ENCODE measurements at regions not wholly inside any gene's neighbourhood (a gene's known extent, or its start where the extent isn't known, plus 50 kb on each side); places are given as distances from the start of the nearest gene placed in this dataset.

DNA sequence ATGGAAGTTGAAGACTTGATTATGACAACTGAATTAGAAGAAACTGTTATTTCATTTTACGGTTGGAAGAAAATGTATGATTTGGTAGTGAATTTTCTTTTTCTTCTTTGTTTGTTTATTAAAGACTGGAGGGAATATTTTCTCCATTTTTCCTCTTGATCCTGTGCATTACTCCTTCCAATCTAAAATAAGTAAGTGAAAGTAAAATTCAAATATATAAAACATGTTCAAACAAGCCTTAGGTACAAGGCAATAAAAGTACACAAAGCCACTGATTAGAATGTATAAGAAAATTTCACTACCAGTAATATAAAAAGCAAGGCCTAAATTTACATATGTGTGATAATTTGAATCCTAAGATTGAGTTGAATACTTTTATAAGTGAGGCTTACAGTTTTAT, 181.2 kb upstream of the MME start:
- TF ChIP-seq, protein P1, sequence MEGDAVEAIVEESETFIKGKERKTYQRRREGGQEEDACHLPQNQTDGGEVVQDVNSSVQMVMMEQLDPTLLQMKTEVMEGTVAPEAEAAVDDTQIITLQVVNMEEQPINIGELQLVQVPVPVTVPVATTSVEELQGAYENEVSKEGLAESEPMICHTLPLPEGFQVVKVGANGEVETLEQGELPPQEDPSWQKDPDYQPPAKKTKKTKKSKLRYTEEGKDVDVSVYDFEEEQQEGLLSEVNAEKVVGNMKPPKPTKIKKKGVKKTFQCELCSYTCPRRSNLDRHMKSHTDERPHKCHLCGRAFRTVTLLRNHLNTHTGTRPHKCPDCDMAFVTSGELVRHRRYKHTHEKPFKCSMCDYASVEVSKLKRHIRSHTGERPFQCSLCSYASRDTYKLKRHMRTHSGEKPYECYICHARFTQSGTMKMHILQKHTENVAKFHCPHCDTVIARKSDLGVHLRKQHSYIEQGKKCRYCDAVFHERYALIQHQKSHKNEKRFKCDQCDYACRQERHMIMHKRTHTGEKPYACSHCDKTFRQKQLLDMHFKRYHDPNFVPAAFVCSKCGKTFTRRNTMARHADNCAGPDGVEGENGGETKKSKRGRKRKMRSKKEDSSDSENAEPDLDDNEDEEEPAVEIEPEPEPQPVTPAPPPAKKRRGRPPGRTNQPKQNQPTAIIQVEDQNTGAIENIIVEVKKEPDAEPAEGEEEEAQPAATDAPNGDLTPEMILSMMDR (IDR thresholded peaks at IDR 0.05): no peak
- no peak for TF ChIP-seq POLR2A (IDR thresholded peaks at IDR 0.05)

Data from lower leg skin (tissue), 3 donors.